ENCODE measurements at regions not wholly inside any gene's neighbourhood (a gene's known extent, or its start where the extent isn't known, plus 50 kb on each side); places are given as distances from the start of the nearest gene placed in this dataset.

DNA sequence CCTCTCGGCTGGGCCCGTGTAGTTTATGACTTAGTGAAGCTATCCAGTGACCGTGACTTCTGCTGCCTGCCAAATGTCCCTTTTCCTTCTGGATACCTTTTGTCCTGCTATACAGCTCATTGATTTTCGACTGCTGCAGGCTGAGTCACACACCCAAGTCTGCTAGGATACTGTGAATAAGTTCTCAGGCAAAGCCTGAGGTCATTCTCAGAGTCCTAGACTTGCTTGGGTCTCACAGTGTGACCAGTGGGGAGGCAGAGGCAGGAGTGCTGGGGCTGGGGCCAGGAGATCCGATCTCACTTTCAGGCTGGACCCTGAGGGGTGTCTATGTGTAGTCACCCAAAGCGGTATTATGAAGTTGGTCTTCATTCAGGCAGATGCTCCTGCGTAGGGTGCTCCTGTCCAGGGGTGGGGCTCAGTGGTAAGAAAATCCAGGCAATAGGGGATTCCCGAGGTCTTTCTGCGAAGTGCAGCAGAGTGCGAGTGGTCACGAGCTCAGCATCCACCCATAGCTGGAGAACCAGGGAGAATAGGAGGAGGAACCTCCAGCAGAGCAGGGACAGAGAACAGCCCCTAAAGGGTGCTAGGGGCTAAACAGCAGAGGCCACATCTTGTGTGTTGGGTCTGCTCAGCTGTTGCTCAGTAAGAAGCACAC, 268.6 kb upstream of the NCKAP5 start:
- peak; percentile 85 for DNase-seq (ENCODE audit: low read depth)
- no peaks in the 10 kb centered on the region for H3K36me3 ChIP-seq (ENCODE audit: control insufficient read depth, insufficient read depth, low read length)
- no peak overlapping the region for H3K4me3 ChIP-seq (ENCODE audit: low read depth, low read length)
- no peaks in the 10 kb centered on the region for H3K27me3 ChIP-seq (ENCODE audit: control insufficient read depth, insufficient read depth, low read length)
- TF ChIP-seq, protein P1, sequence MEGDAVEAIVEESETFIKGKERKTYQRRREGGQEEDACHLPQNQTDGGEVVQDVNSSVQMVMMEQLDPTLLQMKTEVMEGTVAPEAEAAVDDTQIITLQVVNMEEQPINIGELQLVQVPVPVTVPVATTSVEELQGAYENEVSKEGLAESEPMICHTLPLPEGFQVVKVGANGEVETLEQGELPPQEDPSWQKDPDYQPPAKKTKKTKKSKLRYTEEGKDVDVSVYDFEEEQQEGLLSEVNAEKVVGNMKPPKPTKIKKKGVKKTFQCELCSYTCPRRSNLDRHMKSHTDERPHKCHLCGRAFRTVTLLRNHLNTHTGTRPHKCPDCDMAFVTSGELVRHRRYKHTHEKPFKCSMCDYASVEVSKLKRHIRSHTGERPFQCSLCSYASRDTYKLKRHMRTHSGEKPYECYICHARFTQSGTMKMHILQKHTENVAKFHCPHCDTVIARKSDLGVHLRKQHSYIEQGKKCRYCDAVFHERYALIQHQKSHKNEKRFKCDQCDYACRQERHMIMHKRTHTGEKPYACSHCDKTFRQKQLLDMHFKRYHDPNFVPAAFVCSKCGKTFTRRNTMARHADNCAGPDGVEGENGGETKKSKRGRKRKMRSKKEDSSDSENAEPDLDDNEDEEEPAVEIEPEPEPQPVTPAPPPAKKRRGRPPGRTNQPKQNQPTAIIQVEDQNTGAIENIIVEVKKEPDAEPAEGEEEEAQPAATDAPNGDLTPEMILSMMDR (IDR thresholded peaks at IDR 0.05; ENCODE audit: insufficient read depth, low read length, poor library complexity, severe bottlenecking): no peak

DNA sequence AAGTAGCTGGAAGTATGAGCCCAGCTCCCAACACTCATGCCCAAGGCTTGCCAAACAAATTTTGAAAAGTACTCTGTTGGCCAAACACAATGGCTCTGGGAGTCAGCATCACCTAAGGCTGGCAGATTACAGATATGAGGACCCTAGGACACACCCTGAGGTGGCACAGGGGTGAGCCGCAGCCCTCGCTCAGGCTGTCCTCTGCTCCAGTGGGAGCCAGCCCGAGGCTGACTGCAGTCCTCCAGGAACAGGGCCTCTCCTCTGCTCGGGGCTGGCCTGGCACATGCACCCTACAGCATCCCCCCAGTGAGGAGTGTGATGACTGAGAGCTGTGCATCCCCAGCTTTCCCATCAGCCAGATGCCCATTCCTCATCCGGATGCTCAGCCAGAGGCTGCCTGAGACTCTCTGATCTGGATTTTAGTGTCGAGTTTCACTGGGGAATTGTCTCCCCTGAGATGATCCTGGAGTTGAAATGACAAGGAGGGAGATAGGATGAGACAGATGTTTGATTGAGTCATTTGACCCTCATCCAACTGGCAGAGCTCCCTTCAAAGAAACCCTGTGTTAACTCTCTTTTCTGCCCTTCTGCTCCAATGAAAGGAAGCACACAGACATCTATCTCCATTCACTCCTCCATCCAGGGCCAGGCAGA, 269.3 kb upstream of the NCKAP5 start:
- H3K4me3 ChIP-seq (ENCODE audit: low read depth, low read length): no peak overlapping the region
- H3K36me3 ChIP-seq (ENCODE audit: control insufficient read depth, insufficient read depth, low read length): no peaks in the 10 kb centered on the region
- no peak for DNase-seq (ENCODE audit: low read depth)
- no peaks in the 10 kb centered on the region for H3K27me3 ChIP-seq (ENCODE audit: control insufficient read depth, insufficient read depth, low read length)
- TF ChIP-seq, protein P1 (IDR thresholded peaks at IDR 0.05; ENCODE audit: insufficient read depth, low read length, poor library complexity, severe bottlenecking): no peak

DNA sequence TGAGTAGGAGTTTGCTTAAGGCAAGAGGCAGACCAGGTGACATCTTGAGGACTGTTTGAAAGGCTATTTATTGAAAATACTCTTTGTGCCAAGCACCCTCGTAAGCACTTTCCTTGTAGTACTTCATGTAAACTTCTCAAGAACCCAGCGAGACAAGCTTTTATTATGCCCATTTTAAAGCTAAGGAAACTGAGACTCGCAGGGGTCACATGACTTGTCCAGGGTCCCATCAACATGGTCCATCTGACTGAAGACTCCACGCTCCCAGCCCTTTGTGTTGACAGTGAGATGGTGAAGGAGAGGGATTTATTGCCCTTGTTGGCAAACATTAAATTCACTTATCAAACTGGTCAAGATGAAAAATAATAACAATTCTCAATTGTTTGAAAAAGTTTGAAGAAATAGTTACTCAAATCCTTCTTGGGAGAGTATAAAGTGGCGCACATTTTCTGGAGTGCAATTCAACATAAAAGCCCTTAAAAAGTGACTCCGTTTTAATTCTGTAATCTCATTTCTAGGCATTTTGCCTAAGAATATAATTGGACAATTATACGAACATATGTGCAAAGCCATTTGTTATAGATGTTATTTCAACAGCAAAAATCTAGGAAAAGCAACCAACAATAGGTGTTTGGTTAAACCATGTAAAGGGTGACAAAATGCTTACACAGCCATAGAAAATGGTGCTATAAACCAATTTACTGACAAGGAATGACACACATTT, 270.5 kb upstream of the NCKAP5 start:
- H3K27me3 ChIP-seq (ENCODE audit: control insufficient read depth, insufficient read depth, low read length): no peaks in the 10 kb centered on the region
- TF ChIP-seq, protein P1 (IDR thresholded peaks at IDR 0.05; ENCODE audit: insufficient read depth, low read length, poor library complexity, severe bottlenecking): no peak
- no peaks in the 10 kb centered on the region for H3K36me3 ChIP-seq (ENCODE audit: control insufficient read depth, insufficient read depth, low read length)
- DNase-seq (ENCODE audit: low read depth): no peak
- H3K4me3 ChIP-seq (ENCODE audit: low read depth, low read length): no peak overlapping the region

DNA sequence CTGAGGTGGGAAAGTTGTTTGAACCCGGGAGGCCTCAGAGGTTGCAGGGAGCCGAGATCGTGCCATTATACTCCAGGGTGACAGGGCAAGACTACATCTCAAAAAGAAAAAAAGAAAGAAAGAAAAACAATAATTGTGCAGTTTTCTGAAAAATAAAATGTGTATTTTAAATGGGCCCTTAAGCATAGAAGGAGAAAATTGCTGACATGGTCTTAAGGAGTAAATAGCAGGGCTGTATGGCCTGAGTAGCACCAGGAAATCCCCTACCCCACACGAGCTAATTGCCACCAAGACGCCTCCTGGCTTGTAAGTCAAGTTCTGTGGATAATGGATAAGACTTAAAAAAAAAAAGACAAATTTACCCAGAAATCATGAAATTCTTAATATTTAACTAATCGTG, 271.4 kb upstream of the NCKAP5 start:
- TF ChIP-seq, protein P1 (IDR thresholded peaks at IDR 0.05; ENCODE audit: insufficient read depth, low read length, poor library complexity, severe bottlenecking): no peak
- no peaks in the 10 kb centered on the region for H3K36me3 ChIP-seq (ENCODE audit: control insufficient read depth, insufficient read depth, low read length)
- no peak overlapping the region for H3K4me3 ChIP-seq (ENCODE audit: low read depth, low read length)
- H3K27me3 ChIP-seq (ENCODE audit: control insufficient read depth, insufficient read depth, low read length): no peaks in the 10 kb centered on the region
- no peak for DNase-seq (ENCODE audit: low read depth)

DNA sequence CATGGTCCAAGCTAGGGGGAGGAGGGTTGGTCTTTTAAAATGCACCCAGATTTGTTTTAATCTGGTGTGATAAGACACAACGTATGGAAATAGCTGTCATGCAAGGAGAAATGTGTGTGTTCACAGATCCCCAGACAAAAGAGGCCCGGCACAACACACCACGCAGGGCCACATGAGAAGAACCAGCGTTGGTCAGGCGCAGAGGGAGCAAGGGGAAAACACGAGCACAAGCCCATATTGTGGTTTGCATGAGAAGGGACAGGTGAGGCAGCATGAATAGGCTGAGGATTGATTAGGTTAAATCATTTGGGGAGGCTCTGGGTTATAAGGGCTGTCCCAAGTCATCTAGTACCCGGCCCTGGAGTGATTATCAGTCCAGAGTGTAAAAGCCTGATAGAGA, 272.5 kb upstream of the NCKAP5 start:
- DNase-seq (ENCODE audit: low read depth): no peak
- Histone ChIP-seq H3K4me3 (ENCODE audit: low read depth, low read length) (no peak overlapping the region), H3K27me3 (ENCODE audit: control insufficient read depth, insufficient read depth, low read length) (no peaks in the 10 kb centered on the region), H3K36me3 (ENCODE audit: control insufficient read depth, insufficient read depth, low read length) (no peaks in the 10 kb centered on the region)
- TF ChIP-seq, protein P1 (IDR thresholded peaks at IDR 0.05; ENCODE audit: insufficient read depth, low read length, poor library complexity, severe bottlenecking): no peak

Measured in kidney epithelial cell (primary cell).